WTC11 (cell line): ENCODE measurements at regions not wholly inside any gene's neighbourhood (a gene's known extent, or its start where the extent isn't known, plus 50 kb on each side); places are given as distances from the start of the nearest gene placed in this dataset.

Experiments used
- ATAC-seq: fragments of 200-7000 bp; cut with Tn5 transposase; 2 replicates; pipeline ENCODE4 v1.10.0; 2021; ENCODE audit warnings: mild to moderate bottlenecking, moderate library complexity
- CTCF ChIA-PET: fragments of 300-600 bp; sonication (Branson Sonifier 250); formaldehyde crosslinking; loops from one replicate; lab custom pipeline; 2021; ENCODE audit warnings: antibody characterized with exemption; lab: Charles Lee
- POLR2A ChIA-PET: fragments of 350-600 bp; sonication (Branson Sonifier 250); formaldehyde crosslinking; loops from one replicate; lab custom pipeline; 2021; ENCODE audit warnings: antibody characterized with exemption; lab: Charles Lee
- DNase-seq: peaks from one replicate; pipeline ENCODE4 v3.0.0; 2021; ENCODE audit warnings: low spot score
- H3K27ac Mint-ChIP-seq: 2 replicates; pipeline ENCODE4 v1.8.0; 2021; ENCODE audit warnings: mixed read lengths
- H3K27me3 Mint-ChIP-seq: 2 replicates; pipeline ENCODE4 v1.8.0; 2021; ENCODE audit warnings: low read depth, mild to moderate bottlenecking, moderate library complexity, mixed read lengths
- H3K36me3 Mint-ChIP-seq: 2 replicates; pipeline ENCODE4 v1.8.0; 2021; ENCODE audit warnings: mixed read lengths
- H3K4me1 Mint-ChIP-seq: 2 replicates; pipeline ENCODE4 v1.8.0; 2022; ENCODE audit warnings: mixed read lengths
- H3K4me3 Mint-ChIP-seq: 2 replicates; pipeline ENCODE4 v1.8.0; 2021; ENCODE audit warnings: mild to moderate bottlenecking, moderate library complexity, mixed read lengths
- H3K9me3 Mint-ChIP-seq: 2 replicates; pipeline ENCODE4 v1.8.0; 2021; ENCODE audit warnings: mixed read lengths
- AFF4 ChIP-seq: sonication (generic); formaldehyde crosslinking; IDR thresholded peaks from 2 replicates; pipeline ENCODE4 v1.8.1; 2023; ENCODE audit warnings: mild to moderate bottlenecking, missing genetic modification reagents, borderline replicate concordance
- ATF3 ChIP-seq: sonication (generic); formaldehyde crosslinking; conservative IDR thresholded peaks from 2 replicates; pipeline ENCODE4 v1.8.1; 2022; ENCODE audit warnings: mild to moderate bottlenecking, missing genetic modification reagents
- CDX4 ChIP-seq: fragments of 250-450 bp; sonication (Bioruptor Pico); IDR thresholded peaks from 2 replicates; pipeline ENCODE4 v1.9.0; 2021; ENCODE audit warnings: moderate library complexity, mild to moderate bottlenecking, inconsistent platforms, borderline replicate concordance
- ELF4 ChIP-seq: sonication (generic); formaldehyde crosslinking; IDR thresholded peaks from 2 replicates; pipeline ENCODE4 v1.8.1; 2022; ENCODE audit warnings: low read depth, mild to moderate bottlenecking, moderate library complexity, missing genetic modification reagents
- ESRRA ChIP-seq: sonication (generic); formaldehyde crosslinking; IDR thresholded peaks from 2 replicates; pipeline ENCODE4 v1.8.1; 2022; ENCODE audit warnings: mild to moderate bottlenecking, missing genetic modification reagents, borderline replicate concordance
- ETV6 ChIP-seq: sonication (generic); formaldehyde crosslinking; IDR thresholded peaks from 2 replicates; pipeline ENCODE4 v1.8.1; 2022; ENCODE audit warnings: mild to moderate bottlenecking, missing genetic modification reagents
- GABPB1 ChIP-seq: sonication (generic); formaldehyde crosslinking; IDR thresholded peaks from 2 replicates; pipeline ENCODE4 v1.8.1; 2023; ENCODE audit warnings: mild to moderate bottlenecking, missing genetic modification reagents
- NR3C1 ChIP-seq: sonication (generic); formaldehyde crosslinking; conservative IDR thresholded peaks from 2 replicates; pipeline ENCODE4 v1.8.1; 2023; ENCODE audit warnings: low read depth, mild to moderate bottlenecking, missing genetic modification reagents
- OVOL2 ChIP-seq: fragments of 250-450 bp; sonication (Bioruptor Pico); IDR thresholded peaks from 2 replicates; pipeline ENCODE4 v1.9.0; 2021; ENCODE audit warnings: mild to moderate bottlenecking, borderline replicate concordance
- STAT6 ChIP-seq: sonication (generic); formaldehyde crosslinking; conservative IDR thresholded peaks from 2 replicates; pipeline ENCODE4 v1.8.1; 2023; ENCODE audit warnings: mild to moderate bottlenecking, low read depth, missing genetic modification reagents, moderate library complexity
- TCF7 ChIP-seq: sonication (generic); formaldehyde crosslinking; IDR thresholded peaks from 2 replicates; pipeline ENCODE4 v1.8.0; 2022; ENCODE audit warnings: mild to moderate bottlenecking, low read depth, missing genetic modification reagents, moderate library complexity
- USF1 ChIP-seq: sonication (generic); formaldehyde crosslinking; IDR thresholded peaks from 2 replicates; pipeline ENCODE4 v1.8.0; 2022; ENCODE audit warnings: mild to moderate bottlenecking, missing genetic modification reagents
- USF2 ChIP-seq: sonication (generic); formaldehyde crosslinking; IDR thresholded peaks from 2 replicates; pipeline ENCODE4 v1.8.1; 2023; ENCODE audit warnings: mild to moderate bottlenecking, missing genetic modification reagents, moderate library complexity
- ZMAT4 ChIP-seq: fragments of 250-450 bp; sonication (Bioruptor Pico); IDR thresholded peaks from 2 replicates; pipeline ENCODE4 v1.9.0; 2021; ENCODE audit warnings: mild to moderate bottlenecking
- ZNF263 ChIP-seq: sonication (generic); formaldehyde crosslinking; IDR thresholded peaks from 2 replicates; pipeline ENCODE4 v1.8.1; 2022; ENCODE audit warnings: low read depth, mild to moderate bottlenecking, moderate library complexity, missing genetic modification reagents
- ZNF532 ChIP-seq: fragments of 250-450 bp; sonication (Bioruptor Pico); IDR thresholded peaks from 2 replicates; pipeline ENCODE4 v1.9.0; 2021; ENCODE audit warnings: mild to moderate bottlenecking, borderline replicate concordance
- ZSCAN18 ChIP-seq: fragments of 250-450 bp; sonication (Bioruptor Pico); IDR thresholded peaks from 2 replicates; pipeline ENCODE4 v2.1.2; 2022; ENCODE audit warnings: mild to moderate bottlenecking, moderate library complexity

GRCh38 chr11:16474659-16475058, 118.3 kb upstream of the SOX6 start:
- Mint-ChIP-seq H3K27me3 (no peaks in the 10 kb centered on the region; the same call in 1 of the 2 replicates), H3K4me1 (peaks cover 14% of the 10 kb centered on the region)
- no peak for TF ChIP-seq OVOL2
- TF ChIP-seq CDX4 (CRISPR knock-in tag), result no peak
- no peak for TF ChIP-seq ZMAT4 (CRISPR knock-in tag)
- TF ChIP-seq ELF4 (CRISPR knock-in tag), result no peak
- no peak for TF ChIP-seq ETV6 (CRISPR knock-in tag)
- TF ChIP-seq ATF3 (CRISPR knock-in tag), result no peak
- TF ChIP-seq USF1 (CRISPR knock-in tag), result no peak
- TF ChIP-seq, all 79 proteins: peak for 0
- ChIA-PET POLR2A (no interaction called here), CTCF (no interaction called here)
- Mint-ChIP-seq H3K9me3 (no peaks in the 10 kb centered on the region), H3K27ac (no peak overlapping the region), H3K36me3 (no peaks in the 10 kb centered on the region), H3K4me3 (no peak overlapping the region)
- DNase-seq, result no peak
- ATAC-seq, result no peak

- Mint-ChIP-seq H3K27me3 (no peaks in the 10 kb centered on the region), H3K4me3 (no peak overlapping the region), H3K9me3 (peaks cover 7% of the 10 kb centered on the region), H3K4me1 (peaks cover 24% of the 10 kb centered on the region), H3K27ac (peak overlapping the region; percentile 71; the same call in 1 of the 2 replicates), H3K36me3 (no peaks in the 10 kb centered on the region)
- ChIA-PET POLR2A (no interaction called here), CTCF (interaction anchor here (1.6 kb wide), 1 partner anchor 144 kb away, joined by 6 read pairs; no protein-coding TSS in a partner anchor)
- DNase-seq (no peak), ATAC-seq (peak; percentile 51; the same call in 1 of the 2 replicates)
- TF ChIP-seq USF2 (CRISPR knock-in tag), result no peak
- no peak for TF ChIP-seq ZNF263 (CRISPR knock-in tag)
- TF ChIP-seq AFF4, result no peak
- no peak for TF ChIP-seq ZSCAN18
- TF ChIP-seq ZNF532, result no peak
- no peak for TF ChIP-seq NR3C1 (CRISPR knock-in tag)
- no peak for TF ChIP-seq ESRRA (CRISPR knock-in tag)
- TF ChIP-seq GABPB1 (CRISPR knock-in tag), result no peak
- TF ChIP-seq STAT6 (CRISPR knock-in tag), result no peak
- no peak for TF ChIP-seq TCF7 (CRISPR knock-in tag)
These were observed 113.6 kb upstream of the SOX6 start for GRCh38 chr11:16469968-16470367.
